HG02943 (cell line): ENCODE measurements at regions not wholly inside any gene's neighbourhood (a gene's known extent, or its start where the extent isn't known, plus 50 kb on each side); places are given as distances from the start of the nearest gene placed in this dataset.
"Not testable (repeated sequence)": the region's sequence is repeated elsewhere in the genome, so short reads cannot be mapped to it uniquely, and the experiment has no call there.

Experiments
- ATAC-seq: cut with Tn5 transposase; IDR thresholded peaks from one replicate; pipeline ENCODE4 v1.9.1; 2021; ENCODE audit warnings: mild to moderate bottlenecking, low read depth, moderate library complexity; ENCODE audit not compliant: unreplicated experiment

DNA sequence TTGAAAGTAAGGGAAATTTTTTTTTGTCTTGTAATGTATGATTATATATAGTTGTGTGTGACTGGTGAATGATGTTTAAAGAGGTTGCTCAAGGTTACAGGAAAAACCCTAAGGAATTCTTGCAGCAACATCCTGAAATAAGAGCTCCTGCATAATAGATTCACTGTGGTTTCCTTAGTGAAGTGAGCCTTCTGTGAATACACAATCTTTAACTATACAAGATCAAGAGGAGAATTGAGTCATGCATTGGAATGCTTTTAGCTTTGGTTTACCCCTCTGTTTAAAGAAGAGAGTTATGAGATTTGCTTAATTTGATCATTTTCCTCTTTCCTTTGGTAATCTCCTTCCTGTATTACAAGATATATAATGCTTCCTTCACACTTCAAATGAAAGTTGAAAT lies 141.6 kb upstream of the EYA4 start:
- no peak for ATAC-seq

GRCh38 chr6:133100865-133101264 lies 140.3 kb upstream of the EYA4 start:
- no peak for ATAC-seq

GRCh38 chr6:133101790-133102189 lies 139.4 kb upstream of the EYA4 start:
- no peak for ATAC-seq

- ATAC-seq, result no peak
Observed at GRCh38 chr6:133106934-133107333, 134.2 kb upstream of the EYA4 start.

GRCh38 chr6:133108419-133108818 lies 132.7 kb upstream of the EYA4 start:
- ATAC-seq, result no peak

DNA sequence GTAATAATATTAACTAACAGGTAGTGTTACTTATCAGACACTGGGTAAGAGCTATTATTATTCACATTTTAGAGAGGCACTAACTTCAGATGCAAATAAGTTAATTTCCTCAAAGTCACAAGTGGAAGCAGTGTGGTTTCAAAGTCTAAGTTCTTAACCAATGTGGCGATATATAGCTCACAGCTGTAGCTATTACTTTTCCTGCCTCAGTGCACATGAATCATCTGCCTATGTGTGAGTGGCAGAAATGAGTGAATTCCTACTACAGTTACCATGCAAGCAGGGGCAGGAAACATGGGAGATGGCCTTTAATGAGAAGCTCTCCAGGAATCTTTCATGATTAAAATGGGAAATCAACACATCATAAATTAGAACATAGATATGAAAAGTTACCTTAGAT lies 126.2 kb upstream of the EYA4 start:
- ATAC-seq, result no peak

- ATAC-seq, result no peak
Observed at GRCh38 chr6:133115946-133116345, 125.2 kb upstream of the EYA4 start.

DNA sequence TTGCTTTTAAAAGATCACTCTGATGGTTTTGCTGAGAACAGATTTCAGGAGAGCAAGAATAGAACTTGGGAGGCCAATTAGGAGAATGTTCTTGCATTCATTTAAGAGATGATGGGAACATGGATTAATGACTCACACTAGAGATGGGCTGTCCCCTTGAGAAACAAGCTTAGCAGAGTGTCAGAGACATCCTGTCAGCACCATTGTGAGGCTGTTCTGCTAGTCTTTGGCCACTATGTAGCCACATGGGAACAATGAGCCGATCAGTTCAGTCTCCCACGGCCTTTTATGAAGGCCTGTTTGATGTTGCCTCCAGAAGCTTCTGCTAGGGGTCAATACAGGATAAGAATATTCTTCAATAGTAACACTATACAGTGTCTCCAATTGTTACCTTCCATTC lies 113.0 kb upstream of the EYA4 start:
- no peak for ATAC-seq

GRCh38 chr6:133129556-133129955 lies 111.6 kb upstream of the EYA4 start:
- ATAC-seq, result no peak

- ATAC-seq, result no peak
Observed at GRCh38 chr6:133130863-133131262, 110.3 kb upstream of the EYA4 start.

DNA sequence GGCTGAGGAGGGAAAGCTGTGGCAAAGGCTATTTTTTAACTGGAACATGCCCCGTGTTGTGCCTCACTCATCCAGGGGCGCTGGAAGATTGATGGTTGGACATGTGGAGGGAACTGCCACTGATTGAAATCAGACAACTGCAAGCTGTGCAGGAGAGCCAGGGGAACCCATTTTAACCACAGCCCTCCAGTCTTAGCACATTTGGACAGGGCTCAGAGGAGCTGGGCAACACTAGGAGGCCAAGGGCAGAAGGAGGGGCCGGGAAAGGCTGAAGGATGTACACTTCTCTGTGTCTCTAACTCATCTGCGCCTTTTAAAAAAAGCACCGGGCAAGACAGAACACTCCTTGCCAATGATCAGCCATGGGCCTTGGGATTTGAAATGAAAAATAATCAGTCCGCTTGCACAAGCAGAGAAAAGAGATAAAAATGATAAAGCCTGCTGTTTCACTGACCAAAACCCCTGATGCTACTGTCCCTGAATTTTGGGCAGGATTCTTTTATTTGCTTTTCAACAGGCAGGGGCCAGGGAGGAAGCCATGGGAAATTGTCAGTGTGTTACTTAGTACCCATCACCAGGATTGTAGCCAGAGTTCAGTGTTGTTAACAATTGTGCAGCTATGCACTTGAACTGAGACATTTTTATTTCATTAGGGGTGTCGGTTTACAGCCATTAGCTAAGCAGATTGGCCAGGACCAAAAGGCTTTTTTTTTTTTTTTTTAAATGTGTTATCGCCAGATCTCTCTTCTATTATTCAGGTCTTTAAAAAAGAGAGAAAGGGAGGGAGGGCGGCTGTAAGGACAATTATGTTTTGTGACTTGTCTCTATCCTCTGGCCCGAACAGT lies 109.3 kb upstream of the EYA4 start:
- ATAC-seq, result no peak

DNA sequence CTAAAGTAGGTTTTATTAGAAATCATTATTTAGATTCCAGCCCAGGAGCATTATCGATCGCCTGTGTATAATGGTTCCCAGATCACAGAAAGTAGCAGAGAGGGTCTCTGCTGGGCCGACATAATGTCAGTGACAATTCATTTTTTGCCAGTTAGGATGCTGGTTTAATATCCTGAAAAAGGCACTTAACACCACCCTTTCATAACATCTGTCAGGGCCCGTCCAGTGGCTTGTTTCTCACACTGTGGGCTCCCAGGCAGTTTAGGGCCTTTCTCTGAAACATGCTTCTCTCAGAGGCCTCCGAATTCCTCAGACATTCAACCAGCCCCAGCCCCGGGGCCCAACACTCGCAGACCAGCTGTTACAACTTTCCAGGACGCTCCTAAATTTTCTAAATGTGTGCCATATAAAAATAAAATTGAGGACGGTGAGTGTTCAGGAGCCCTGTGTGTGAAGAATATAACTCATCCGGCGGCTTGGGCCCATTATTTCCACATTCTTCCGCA lies 108.6 kb upstream of the EYA4 start:
- no peak for ATAC-seq

- ATAC-seq, result no peak
Observed at GRCh38 chr6:133136177-133136880, 104.8 kb upstream of the EYA4 start.

GRCh38 chr6:133147470-133148184 lies 93.5 kb upstream of the EYA4 start:
- not testable (repeated sequence) for ATAC-seq

- no peak for ATAC-seq
Observed at GRCh38 chr6:133156689-133157088, 84.5 kb upstream of the EYA4 start.

DNA sequence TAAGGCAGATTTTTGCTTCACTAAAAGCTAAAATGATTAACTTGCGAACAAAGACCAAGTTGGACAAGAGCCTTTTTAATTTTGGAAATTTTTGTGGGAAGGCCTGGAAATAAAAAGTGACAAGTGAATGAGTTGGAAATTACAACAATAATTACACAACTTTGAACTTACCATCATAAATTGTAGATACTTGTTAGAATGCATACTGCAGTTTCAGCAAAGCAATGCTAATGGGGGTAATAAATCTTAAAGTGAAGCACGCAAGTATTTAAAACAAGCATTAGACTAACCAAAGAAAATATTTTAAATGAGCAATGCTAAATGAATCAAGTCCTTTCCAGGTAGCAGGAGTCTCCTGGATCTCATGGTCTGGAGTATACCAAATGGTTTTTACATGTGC lies 83.2 kb upstream of the EYA4 start:
- ATAC-seq, result no peak

GRCh38 chr6:133159255-133159795 lies 81.8 kb upstream of the EYA4 start:
- no peak for ATAC-seq

DNA sequence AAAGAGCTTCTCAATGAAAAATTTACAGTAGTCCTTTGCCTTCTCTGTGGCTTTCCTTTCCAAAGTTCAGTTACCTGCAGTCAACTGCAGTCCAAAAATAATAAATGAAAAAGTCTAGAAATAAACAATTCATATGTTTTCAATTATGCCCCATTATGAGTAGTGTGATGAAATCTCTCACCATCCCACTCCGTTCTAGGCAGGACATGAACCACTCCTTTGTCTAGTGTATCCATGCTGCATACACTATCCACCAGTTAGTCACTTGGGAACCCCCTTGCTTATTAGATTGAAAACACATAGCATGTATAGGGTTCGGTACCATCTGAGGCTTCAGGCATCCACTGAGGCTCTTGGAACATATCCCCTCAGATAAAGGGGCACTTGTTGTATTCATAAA lies 80.6 kb upstream of the EYA4 start:
- no peak for ATAC-seq

DNA sequence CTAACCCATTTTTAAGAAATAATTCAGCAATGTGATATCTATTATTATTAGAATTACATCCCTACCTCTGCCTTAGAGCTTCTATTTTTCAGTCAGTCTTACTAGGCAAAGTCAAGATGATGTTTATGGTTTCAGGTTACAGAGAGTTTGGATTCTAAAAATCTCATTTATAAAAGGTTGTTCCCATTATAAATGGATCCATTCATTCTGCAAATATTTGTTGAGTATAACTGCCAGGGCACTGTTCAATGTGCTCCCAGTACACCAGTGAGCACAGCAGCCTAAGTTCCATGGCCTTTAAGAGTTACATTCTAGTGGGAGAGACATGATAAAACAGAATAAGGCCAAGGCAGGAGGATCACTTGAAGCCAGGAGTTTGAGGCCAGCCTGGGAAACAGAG lies 75.9 kb upstream of the EYA4 start:
- no peak for ATAC-seq

- no peak for ATAC-seq
Observed at GRCh38 chr6:133166766-133167165, 74.4 kb upstream of the EYA4 start.

- no peak for ATAC-seq
Observed at GRCh38 chr6:133169901-133170300, 71.3 kb upstream of the EYA4 start.
